GM12864 (cell line): ENCODE measurements at regions not wholly inside any gene's neighbourhood (a gene's known extent, or its start where the extent isn't known, plus 50 kb on each side); places are given as distances from the start of the nearest gene placed in this dataset.

ENCODE experiments used
- DNase-seq: peaks from one replicate; pipeline ENCODE4 v3.0.0-alpha.2; 2011; ENCODE audit warnings: low read depth
- H3K4me3 ChIP-seq: 2 replicates; pipeline ENCODE4 v1.5.1; 2011; ENCODE audit warnings: mild to moderate bottlenecking, low read depth, low read length, control low read depth
- TF ChIP-seq, protein P1 (sequence below): IDR thresholded peaks from 2 replicates; pipeline ENCODE4 v1.5.1; 2011; ENCODE audit warnings: low read depth, mild to moderate bottlenecking, moderate library complexity, low read length, control low read depth, inconsistent platforms; ENCODE audit errors: missing control alignments

GRCh38 chr15:96887730-96888129, 557.2 kb downstream of the NR2F2 start:
- no peak overlapping the region for H3K4me3 ChIP-seq
- TF ChIP-seq, protein P1, sequence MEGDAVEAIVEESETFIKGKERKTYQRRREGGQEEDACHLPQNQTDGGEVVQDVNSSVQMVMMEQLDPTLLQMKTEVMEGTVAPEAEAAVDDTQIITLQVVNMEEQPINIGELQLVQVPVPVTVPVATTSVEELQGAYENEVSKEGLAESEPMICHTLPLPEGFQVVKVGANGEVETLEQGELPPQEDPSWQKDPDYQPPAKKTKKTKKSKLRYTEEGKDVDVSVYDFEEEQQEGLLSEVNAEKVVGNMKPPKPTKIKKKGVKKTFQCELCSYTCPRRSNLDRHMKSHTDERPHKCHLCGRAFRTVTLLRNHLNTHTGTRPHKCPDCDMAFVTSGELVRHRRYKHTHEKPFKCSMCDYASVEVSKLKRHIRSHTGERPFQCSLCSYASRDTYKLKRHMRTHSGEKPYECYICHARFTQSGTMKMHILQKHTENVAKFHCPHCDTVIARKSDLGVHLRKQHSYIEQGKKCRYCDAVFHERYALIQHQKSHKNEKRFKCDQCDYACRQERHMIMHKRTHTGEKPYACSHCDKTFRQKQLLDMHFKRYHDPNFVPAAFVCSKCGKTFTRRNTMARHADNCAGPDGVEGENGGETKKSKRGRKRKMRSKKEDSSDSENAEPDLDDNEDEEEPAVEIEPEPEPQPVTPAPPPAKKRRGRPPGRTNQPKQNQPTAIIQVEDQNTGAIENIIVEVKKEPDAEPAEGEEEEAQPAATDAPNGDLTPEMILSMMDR = no peak
- DNase-seq = no peak

GRCh38 chr15:96888764-96889163, 558.3 kb downstream of the NR2F2 start:
- TF ChIP-seq, protein P1 = no peak
- DNase-seq = no peak
- no peak overlapping the region for H3K4me3 ChIP-seq

DNA sequence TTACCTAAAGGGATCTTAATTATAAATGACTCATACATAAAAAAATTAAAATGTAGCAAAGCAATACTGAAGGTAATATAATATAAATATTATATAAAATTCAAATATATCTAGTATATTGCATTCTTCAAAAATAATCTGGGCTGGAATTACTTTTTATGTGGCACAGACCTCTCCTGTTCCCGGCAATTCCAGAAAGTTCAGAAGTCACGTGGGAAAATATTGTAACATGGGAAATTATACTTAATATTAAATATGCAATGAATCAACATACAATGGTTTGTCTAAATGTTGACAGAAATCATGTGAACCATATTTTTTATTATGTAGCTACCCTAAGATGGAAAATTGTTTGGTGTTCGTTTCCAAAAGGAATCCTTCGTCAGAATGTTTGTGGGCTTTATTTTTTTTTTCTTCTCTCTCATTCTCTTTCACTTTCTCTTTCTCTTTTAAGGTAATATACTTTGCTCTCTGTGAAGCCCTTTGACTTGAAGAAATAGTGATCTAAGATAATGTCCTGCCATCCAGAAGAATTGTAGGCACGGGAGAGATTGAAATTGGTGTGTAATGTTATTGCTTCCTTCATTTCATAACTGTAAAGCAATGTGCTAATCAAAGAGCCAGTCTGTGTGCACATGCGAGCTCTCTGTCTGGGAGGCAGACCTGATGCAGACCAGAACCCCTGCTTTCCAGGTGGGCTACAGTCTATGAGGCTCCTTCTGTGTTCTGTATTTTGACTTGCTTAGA, 559.4 kb downstream of the NR2F2 start:
- no peak for DNase-seq
- TF ChIP-seq, protein P1 = no peak
- H3K4me3 ChIP-seq = no peak overlapping the region; the same call in 1 of the 2 replicates

- no peak for DNase-seq
- no peak overlapping the region for H3K4me3 ChIP-seq
- TF ChIP-seq, protein P1 = no peak
Measured at GRCh38 chr15:96891046-96891445, 560.5 kb downstream of the NR2F2 start.

DNA sequence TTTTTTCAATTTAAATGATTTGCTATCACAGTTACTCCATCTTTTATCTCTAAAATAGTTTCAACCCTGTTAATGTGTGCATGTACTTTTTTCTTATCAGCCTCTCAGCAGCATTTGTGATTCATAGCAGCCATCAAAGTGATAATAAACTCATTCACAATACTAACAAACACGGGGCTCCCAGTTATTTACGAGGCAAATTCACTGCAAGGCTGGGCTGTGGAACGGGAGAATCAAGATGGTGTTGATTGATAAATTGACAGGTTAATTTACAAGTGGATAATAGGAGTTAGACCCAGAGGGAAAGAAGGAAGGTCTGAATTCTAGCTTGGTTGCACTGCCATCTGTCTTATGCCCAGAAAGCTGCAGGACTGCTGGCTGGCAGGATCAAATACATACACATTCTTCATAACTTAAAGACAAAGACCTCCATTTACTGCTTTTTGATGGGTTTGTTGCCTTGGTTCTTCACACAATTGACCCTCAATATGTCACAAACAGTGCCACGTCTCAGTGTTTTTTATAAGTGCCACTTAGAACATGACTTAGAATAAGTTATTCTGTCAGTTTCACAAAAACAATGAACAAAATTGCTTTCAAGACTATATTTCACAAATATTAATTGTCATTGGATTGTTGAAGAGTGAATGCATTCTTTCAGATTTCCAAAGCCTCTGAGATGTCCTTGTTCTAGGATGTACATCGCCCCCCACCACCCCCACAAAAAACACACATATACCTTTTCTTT, 562.8 kb downstream of the NR2F2 start:
- DNase-seq = no peak
- TF ChIP-seq, protein P1 = no peak

GRCh38 chr15:96894659-96895058, 564.2 kb downstream of the NR2F2 start:
- no peak overlapping the region for H3K4me3 ChIP-seq
- no peak for DNase-seq
- TF ChIP-seq, protein P1 = no peak

More for the DNA sequence above, 562.8 kb downstream of the NR2F2 start:
- no peak overlapping the region for H3K4me3 ChIP-seq

- TF ChIP-seq, protein P1 = no peak
- no peak overlapping the region for H3K4me3 ChIP-seq
- DNase-seq = no peak
Measured at GRCh38 chr15:96896766-96897165, 566.3 kb downstream of the NR2F2 start.
